ENCODE measurements at regions not wholly inside any gene's neighbourhood (a gene's known extent, or its start where the extent isn't known, plus 50 kb on each side); places are given as distances from the start of the nearest gene placed in this dataset.
A peak's percentile ranks its signal among the peaks of the same experiment; 100 is the strongest.

DNA sequence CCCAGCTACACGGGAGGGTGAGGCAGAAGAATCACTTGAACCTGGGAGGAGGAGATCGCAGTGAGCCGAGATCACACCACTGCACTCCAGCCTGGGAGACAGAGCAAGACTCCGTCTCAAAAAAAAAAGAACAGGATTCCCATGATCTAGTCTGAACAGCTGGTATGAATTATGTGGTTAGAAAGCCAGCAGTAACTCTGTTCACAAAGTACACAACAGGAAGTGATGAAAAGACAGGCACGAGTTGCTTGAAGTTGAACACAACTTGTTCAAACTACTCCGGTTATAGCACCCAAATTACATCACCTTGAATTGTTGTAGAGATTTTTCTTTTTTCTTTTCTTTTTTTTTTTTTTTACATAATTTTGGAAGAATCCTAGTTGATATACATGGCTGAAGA lies 238.8 kb upstream of the RGS6 start:
- Mint-ChIP-seq H3K4me1 (peaks cover 7% of the 10 kb centered on the region), H3K27me3 (no peaks in the 10 kb centered on the region), H3K27ac (peak overlapping the region; percentile 83), H3K4me3 (no peak overlapping the region), H3K36me3 (ENCODE audit: low read depth) (peaks cover 16% of the 10 kb centered on the region)
- DNase-seq (no peak), ATAC-seq (no peak)
- no peaks in the 10 kb centered on the region for H3K9me3 ChIP-seq (ENCODE audit: control insufficient read depth, low read length, poor library complexity, severe bottlenecking)

DNA sequence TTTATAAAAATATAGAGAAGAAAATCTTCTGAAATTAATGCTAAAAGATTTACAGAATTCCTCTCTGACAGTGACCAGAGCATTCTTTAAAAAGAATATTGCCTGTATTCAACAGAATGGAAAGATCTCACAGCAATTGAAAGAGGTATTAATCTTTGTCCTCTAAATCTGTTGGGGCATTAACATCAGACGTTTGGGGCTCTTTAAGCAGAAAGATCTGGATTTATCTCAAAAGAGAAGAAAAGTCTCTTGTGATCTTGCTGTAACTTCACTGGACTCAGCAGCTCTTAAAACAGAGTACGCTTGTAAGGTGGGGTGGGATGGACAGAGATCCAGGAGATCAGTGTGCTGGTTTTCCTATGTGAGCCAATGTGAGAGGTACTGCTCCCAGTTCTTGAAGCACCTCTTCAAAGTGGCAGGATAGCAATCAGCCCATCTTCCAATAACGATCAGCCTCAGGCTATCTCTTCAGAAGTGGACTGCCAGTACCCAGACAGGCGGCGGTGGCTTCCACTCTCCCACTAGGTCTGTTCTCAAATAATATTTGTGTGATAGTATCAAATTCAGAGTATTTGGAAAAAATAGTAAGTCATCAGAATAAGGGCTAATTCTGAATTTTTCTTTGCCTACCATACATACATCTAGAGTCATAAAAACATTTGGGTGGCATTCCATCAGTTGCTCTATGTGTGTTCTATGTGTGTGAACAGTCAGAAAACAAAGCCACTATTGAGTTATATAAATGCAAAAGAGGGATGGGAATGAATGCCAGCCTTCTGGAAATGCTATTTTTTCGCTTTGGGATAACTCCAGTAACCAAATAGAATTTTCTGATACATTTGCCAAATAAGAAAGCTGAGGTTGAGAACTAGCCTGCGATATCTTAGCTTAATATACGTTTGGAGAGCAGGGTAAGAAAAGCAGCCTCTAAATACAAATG lies 237.4 kb upstream of the RGS6 start:
- peaks cover 9% of the 10 kb centered on the region for H3K4me1 Mint-ChIP-seq
- H3K36me3 Mint-ChIP-seq (ENCODE audit: low read depth), result peaks cover 20% of the 10 kb centered on the region
- no peaks in the 10 kb centered on the region for H3K27me3 Mint-ChIP-seq
- peak overlapping the region; percentile 34 for H3K4me3 Mint-ChIP-seq
- no peaks in the 10 kb centered on the region for H3K9me3 ChIP-seq (ENCODE audit: control insufficient read depth, low read length, poor library complexity, severe bottlenecking)
- no peak for DNase-seq
- no peak for ATAC-seq
- H3K27ac Mint-ChIP-seq, result peak overlapping the region; percentile 83

DNA sequence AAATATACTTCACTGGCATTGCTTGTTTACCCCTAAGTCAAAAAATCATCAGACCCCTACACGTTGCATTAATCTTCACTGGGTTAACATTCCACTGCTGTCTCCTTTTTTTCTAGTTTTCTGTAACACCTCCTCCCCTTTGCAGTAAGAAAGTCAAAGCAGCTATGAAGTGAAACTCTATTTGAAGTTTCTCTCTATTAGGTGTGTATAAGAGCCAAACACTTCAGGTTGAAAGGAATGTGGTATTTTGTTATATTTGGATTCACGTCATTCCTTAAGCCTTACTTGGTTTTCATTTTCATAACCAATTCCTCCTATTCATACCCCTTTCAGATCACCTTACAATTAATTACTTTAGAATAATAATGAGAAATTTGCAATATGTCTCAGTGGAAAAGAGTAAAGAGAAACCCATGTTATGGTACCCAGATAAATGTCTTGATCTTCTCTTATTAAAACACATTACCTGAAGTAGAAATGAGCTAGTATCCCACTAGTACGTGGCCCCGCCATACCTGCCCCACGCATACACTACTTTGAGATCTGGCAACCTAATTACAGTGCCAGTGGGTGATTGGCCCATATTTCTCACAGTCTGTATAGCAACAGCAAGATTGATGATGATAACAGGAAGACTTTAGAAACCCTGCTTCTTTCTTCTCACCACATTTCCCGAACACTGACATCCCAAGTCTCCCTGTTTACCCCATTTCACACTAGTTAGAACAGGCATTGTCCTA lies 236.4 kb upstream of the RGS6 start:
- Mint-ChIP-seq H3K4me1 (peaks cover 12% of the 10 kb centered on the region), H3K27me3 (no peaks in the 10 kb centered on the region), H3K36me3 (ENCODE audit: low read depth) (peaks cover 16% of the 10 kb centered on the region), H3K27ac (no peak overlapping the region), H3K4me3 (no peak overlapping the region)
- ATAC-seq (peak; percentile 52), DNase-seq (no peak)
- no peaks in the 10 kb centered on the region for H3K9me3 ChIP-seq (ENCODE audit: control insufficient read depth, low read length, poor library complexity, severe bottlenecking)

DNA sequence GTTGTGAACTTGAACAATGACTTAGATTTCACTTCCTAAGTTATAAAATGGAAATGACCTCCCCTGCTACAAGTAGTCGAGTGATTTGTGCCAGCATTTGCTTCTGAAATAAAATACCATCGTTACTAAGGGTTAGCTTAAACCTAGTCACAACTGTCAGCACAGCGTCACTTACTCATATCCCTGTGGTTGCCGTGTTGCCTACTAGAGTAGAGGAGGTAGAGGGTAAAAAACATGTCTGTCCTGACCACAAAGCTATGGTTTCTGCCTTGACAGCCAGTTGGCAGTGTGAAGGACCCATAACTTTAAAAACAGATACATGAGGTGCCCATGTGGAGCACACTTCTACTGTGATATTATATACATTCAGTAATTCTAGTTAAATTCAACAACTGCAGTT lies 234.2 kb upstream of the RGS6 start:
- peak; percentile 69 for ATAC-seq
- DNase-seq, result no peak
- Mint-ChIP-seq H3K4me3 (no peak overlapping the region), H3K4me1 (peaks cover 12% of the 10 kb centered on the region), H3K27me3 (no peaks in the 10 kb centered on the region), H3K27ac (no peak overlapping the region), H3K36me3 (ENCODE audit: low read depth) (peaks cover 10% of the 10 kb centered on the region)
- H3K9me3 ChIP-seq (ENCODE audit: control insufficient read depth, low read length, poor library complexity, severe bottlenecking), result no peaks in the 10 kb centered on the region

DNA sequence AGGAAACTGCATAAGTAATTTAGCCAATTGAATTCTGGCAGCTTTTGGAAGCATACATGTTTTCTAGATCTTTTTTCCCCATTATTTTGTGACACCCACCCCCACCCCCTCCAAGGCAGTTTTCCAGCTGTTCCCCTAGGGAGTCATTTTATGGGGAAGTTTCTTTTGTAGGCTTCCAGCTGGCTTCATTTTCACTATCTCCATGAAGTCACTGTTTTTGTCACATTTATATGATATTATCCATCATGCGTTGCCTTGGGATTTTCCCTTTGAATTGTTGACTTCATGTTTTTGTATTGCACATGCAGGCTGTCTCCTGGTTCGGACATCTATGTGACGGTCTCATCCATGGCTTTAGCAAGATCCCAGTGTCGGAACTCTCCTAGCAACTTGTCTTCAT lies 233.6 kb upstream of the RGS6 start:
- DNase-seq (no peak), ATAC-seq (no peak)
- Mint-ChIP-seq H3K4me3 (no peak overlapping the region), H3K36me3 (ENCODE audit: low read depth) (peaks cover 10% of the 10 kb centered on the region), H3K4me1 (peaks cover 12% of the 10 kb centered on the region), H3K27me3 (no peaks in the 10 kb centered on the region), H3K27ac (no peak overlapping the region)
- H3K9me3 ChIP-seq (ENCODE audit: control insufficient read depth, low read length, poor library complexity, severe bottlenecking), result no peaks in the 10 kb centered on the region

DNA sequence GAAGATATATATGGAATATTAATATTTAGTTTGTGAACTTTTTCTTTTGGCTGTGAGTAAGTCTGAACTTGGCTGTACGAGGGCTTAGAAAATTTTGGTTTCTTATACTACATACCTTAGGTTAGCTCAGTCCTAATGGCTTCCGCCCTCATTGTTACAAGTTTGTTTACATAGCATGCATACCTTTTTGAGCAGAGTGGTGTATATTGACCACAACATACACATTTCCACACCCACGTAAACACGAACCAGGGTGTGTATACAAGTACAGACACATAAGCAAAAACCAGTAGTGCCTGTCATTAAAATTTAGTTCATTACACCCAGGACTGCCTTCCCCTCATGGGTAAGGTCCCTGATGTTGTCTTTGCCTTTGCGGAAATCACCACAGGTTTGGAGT lies 230.2 kb upstream of the RGS6 start:
- ATAC-seq, result peak; percentile 40

DNA sequence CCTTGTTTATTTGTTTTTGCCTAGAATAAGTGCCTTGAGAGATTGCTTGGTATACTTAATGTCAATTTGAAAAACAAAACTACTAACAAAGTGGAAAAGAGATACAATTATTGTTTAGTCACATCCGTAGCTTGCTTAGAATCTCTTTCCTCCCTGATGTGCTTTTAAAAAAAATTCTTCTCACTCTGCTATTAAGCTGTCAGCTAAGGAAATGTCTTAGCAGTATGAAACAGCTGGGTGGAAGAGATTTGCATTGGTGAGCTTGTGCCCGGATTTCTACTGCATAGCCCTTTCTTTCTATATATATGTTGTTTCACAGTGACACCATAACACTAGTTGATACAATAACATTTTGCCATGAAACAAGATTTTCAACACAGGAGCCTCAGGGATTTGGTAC lies 229.4 kb upstream of the RGS6 start:
- Mint-ChIP-seq H3K27ac (no peak overlapping the region), H3K27me3 (no peaks in the 10 kb centered on the region), H3K36me3 (ENCODE audit: low read depth) (peaks cover 7% of the 10 kb centered on the region), H3K4me3 (no peak overlapping the region), H3K4me1 (peaks cover 8% of the 10 kb centered on the region)
- H3K9me3 ChIP-seq (ENCODE audit: control insufficient read depth, low read length, poor library complexity, severe bottlenecking), result no peaks in the 10 kb centered on the region
- ATAC-seq, result no peak
- no peak for DNase-seq

More for the DNA sequence above, 230.2 kb upstream of the RGS6 start:
- H3K9me3 ChIP-seq (ENCODE audit: control insufficient read depth, low read length, poor library complexity, severe bottlenecking), result no peaks in the 10 kb centered on the region
- no peaks in the 10 kb centered on the region for H3K27me3 Mint-ChIP-seq
- H3K4me3 Mint-ChIP-seq, result peak overlapping the region; percentile 21
- peaks cover 9% of the 10 kb centered on the region for H3K36me3 Mint-ChIP-seq (ENCODE audit: low read depth)
- DNase-seq, result no peak
- H3K4me1 Mint-ChIP-seq, result peaks cover 8% of the 10 kb centered on the region
- H3K27ac Mint-ChIP-seq, result peak overlapping the region; percentile 68

DNA sequence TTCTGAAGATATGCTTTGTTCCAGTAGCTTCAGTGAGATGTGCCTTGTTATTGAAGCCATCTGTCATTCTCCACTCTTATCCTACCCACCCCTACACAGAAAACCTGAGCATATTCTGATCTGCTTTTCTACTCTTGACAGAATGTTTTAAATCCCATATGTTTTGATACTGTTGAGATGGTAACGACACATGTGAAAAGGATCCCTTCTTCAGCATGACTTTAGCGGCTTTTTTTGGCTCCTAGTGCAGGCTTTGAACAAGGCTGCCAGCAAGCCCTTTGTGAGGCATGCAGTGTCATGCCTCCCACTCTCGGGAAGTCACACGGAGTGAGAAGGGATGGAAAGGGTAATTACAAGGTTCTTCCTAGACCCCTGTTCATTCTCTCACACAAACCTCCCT lies 228.8 kb upstream of the RGS6 start:
- Mint-ChIP-seq H3K27ac (no peak overlapping the region), H3K27me3 (no peaks in the 10 kb centered on the region), H3K4me3 (no peak overlapping the region), H3K36me3 (ENCODE audit: low read depth) (peaks cover 7% of the 10 kb centered on the region), H3K4me1 (peaks cover 8% of the 10 kb centered on the region)
- no peak for DNase-seq
- H3K9me3 ChIP-seq (ENCODE audit: control insufficient read depth, low read length, poor library complexity, severe bottlenecking), result no peaks in the 10 kb centered on the region
- no peak for ATAC-seq

DNA sequence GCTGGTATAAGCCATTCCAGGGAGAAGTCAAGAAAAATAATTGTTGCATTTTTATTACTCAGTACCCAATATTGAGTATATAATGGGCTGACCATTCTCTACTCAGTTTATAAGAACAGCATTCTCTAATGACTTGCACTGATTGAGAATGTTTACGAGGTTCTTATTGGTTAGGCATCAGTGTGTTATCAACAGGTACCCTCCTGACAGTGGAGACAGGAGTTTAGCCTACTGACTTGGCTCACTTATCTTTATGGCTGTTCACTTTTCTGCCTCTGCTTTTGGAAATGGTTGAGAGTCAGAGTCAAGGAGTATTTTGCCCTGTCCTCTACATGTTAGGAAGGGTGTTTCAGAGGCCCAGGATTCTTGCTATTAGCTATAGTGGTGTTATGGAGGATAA lies 228.0 kb upstream of the RGS6 start:
- H3K9me3 ChIP-seq (ENCODE audit: control insufficient read depth, low read length, poor library complexity, severe bottlenecking), result no peaks in the 10 kb centered on the region
- Mint-ChIP-seq H3K27me3 (no peaks in the 10 kb centered on the region), H3K27ac (no peak overlapping the region), H3K4me1 (peaks cover 8% of the 10 kb centered on the region), H3K36me3 (ENCODE audit: low read depth) (peaks cover 6% of the 10 kb centered on the region), H3K4me3 (no peak overlapping the region)
- ATAC-seq (no peak), DNase-seq (no peak)

DNA sequence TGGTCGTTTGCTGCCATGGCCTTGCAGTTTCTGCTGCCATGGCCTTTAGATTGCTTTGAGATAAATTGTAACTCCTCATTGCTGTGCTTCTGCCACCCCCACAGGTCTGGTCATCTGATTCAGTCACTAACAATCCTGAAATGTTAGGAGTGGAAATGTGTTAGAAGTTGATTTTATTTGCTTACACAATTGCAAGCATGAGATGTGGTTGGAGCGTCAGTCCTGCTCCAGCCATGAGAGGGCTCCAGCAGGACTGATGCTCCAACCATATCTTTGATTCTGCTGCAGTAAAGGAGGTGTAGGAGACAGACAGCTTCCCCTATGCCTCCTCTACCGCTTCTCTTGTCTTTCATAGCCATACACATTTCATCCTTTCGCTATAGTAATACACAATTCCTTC lies 226.8 kb upstream of the RGS6 start:
- Mint-ChIP-seq H3K27ac (no peak overlapping the region), H3K4me1 (peaks cover 4% of the 10 kb centered on the region), H3K27me3 (no peaks in the 10 kb centered on the region), H3K4me3 (no peak overlapping the region), H3K36me3 (ENCODE audit: low read depth) (peaks cover 2% of the 10 kb centered on the region)
- no peaks in the 10 kb centered on the region for H3K9me3 ChIP-seq (ENCODE audit: control insufficient read depth, low read length, poor library complexity, severe bottlenecking)
- DNase-seq (no peak), ATAC-seq (no peak)

DNA sequence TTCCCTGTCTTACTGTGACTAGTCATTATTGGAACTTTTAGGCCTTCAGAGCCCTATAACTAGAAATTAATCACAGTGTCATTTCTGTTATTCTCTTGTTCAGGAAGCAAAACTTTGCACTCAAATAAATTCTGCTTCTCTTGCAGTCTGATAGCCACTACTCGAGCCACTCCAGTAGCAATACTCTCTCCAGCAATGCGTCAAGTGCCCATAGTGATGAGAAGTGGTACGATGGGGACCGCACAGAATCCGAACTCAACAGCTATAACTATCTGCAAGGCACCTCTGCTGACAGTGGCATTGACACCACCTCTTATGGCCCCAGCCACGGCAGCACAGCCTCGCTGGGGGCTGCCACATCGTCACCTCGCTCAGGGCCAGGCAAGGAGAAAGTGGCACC lies 223.2 kb upstream of the RGS6 start:
- Mint-ChIP-seq H3K4me1 (peaks cover 8% of the 10 kb centered on the region), H3K27me3 (no peaks in the 10 kb centered on the region), H3K27ac (no peak overlapping the region), H3K4me3 (no peak overlapping the region), H3K36me3 (ENCODE audit: low read depth) (peaks cover 2% of the 10 kb centered on the region)
- no peak for ATAC-seq
- H3K9me3 ChIP-seq (ENCODE audit: control insufficient read depth, low read length, poor library complexity, severe bottlenecking), result no peaks in the 10 kb centered on the region
- DNase-seq, result no peak

DNA sequence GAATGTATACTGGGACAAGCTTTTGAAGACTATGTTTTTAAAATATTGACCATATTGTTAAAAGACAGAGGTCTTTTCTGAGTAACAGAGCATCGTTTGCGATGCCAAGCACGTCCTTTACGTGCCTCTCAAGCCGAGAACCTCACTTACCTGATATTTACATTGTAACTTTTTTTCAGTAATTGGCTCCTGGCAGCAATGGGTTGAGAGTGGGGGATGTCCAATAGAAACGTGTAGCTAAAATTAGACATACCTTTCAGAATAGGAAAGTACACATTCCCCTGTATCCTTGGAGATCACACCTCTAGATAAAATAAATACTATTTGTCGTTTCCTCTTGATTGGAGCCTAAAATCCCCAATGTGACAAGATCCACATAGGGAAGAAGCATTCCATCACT lies 222.2 kb upstream of the RGS6 start:
- Mint-ChIP-seq H3K4me3 (no peak overlapping the region), H3K27me3 (no peaks in the 10 kb centered on the region), H3K27ac (no peak overlapping the region), H3K4me1 (peaks cover 8% of the 10 kb centered on the region), H3K36me3 (ENCODE audit: low read depth) (peaks cover 2% of the 10 kb centered on the region)
- no peak for DNase-seq
- ATAC-seq, result no peak
- H3K9me3 ChIP-seq (ENCODE audit: control insufficient read depth, low read length, poor library complexity, severe bottlenecking), result no peaks in the 10 kb centered on the region

DNA sequence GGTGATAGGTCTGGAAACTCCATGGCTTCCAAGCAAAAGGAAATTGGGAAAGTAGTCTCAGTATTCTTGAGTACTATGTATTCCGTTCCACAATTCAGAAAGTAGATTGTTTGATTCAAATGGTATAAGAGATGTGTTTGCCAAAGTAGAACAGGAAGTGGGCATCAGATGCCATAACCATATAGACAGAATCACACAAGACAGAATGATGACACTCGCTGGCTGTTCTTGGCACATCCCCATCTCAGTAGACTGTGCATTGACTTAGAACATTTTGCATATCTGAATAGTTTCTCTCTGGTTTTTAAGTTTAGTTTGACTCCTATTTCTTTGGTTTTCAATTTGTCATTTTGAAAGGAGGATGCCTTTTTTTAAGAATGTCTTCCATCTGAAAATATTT lies 221.1 kb upstream of the RGS6 start:
- ATAC-seq (peak; percentile 63), DNase-seq (no peak)
- Mint-ChIP-seq H3K4me3 (no peak overlapping the region), H3K4me1 (peaks cover 8% of the 10 kb centered on the region), H3K27me3 (no peaks in the 10 kb centered on the region), H3K36me3 (ENCODE audit: low read depth) (peaks cover 5% of the 10 kb centered on the region), H3K27ac (peak overlapping the region; percentile 63)
- H3K9me3 ChIP-seq (ENCODE audit: control insufficient read depth, low read length, poor library complexity, severe bottlenecking), result no peaks in the 10 kb centered on the region
